Esophagus squamous epithelium (tissue), 4 donors: ENCODE measurements at regions not wholly inside any gene's neighbourhood (a gene's known extent, or its start where the extent isn't known, plus 50 kb on each side); places are given as distances from the start of the nearest gene placed in this dataset.

ENCODE experiments used
- POLR2A ChIP-seq, 4 donors: fragments of 450-650 bp; IDR thresholded peaks; one replicate each; pipeline ENCODE4 v1.6.1; 2017; ENCODE audit warnings: antibody characterized with exemption in 4 of 4, mild to moderate bottlenecking in 4 of 4, moderate library complexity in 3 of 4
- TF ChIP-seq, protein P1 (sequence below), 6 experiments: fragments of 450-650 bp in 4 of 6; fragments of 200-600 bp in 2 of 6; sonication (generic) in 2 of 6; IDR thresholded peaks; one replicate each; pipeline ENCODE4 v1.5.1; 2016 to 2019; ENCODE audit warnings: antibody characterized with exemption in 6 of 6, mild to moderate bottlenecking in 4 of 6, moderate library complexity in 4 of 6

DNA sequence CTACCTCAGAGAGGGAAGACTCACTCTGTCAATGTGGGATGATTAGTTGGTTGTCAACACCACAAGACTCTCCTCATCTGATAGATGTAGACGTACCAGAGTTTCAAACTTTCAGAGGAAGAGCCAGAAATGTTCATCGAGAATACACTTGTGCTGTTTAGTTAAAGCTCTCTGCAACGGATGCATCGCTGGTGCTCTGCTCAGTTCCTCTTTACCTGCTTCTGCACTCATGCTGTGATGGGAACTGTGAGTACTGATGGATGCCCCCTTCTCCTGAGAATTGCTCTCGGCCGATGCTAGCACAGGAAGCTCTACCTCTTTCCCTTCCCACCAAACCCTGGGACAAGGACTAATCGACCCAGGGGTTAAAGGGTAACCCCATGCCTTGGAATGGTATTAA, 51.8 kb upstream of the CCDC54 start:
- TF ChIP-seq, protein P1, sequence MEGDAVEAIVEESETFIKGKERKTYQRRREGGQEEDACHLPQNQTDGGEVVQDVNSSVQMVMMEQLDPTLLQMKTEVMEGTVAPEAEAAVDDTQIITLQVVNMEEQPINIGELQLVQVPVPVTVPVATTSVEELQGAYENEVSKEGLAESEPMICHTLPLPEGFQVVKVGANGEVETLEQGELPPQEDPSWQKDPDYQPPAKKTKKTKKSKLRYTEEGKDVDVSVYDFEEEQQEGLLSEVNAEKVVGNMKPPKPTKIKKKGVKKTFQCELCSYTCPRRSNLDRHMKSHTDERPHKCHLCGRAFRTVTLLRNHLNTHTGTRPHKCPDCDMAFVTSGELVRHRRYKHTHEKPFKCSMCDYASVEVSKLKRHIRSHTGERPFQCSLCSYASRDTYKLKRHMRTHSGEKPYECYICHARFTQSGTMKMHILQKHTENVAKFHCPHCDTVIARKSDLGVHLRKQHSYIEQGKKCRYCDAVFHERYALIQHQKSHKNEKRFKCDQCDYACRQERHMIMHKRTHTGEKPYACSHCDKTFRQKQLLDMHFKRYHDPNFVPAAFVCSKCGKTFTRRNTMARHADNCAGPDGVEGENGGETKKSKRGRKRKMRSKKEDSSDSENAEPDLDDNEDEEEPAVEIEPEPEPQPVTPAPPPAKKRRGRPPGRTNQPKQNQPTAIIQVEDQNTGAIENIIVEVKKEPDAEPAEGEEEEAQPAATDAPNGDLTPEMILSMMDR (IDR thresholded peaks at IDR 0.05) = no peak
- no peak for TF ChIP-seq POLR2A (IDR thresholded peaks at IDR 0.05)
